A673 (cell line): ENCODE measurements at regions not wholly inside any gene's neighbourhood (a gene's known extent, or its start where the extent isn't known, plus 50 kb on each side); places are given as distances from the start of the nearest gene placed in this dataset.

ENCODE experiments used
- EZH2 ChIP-seq: fragments of 200-600 bp; sonication (generic); IDR thresholded peaks from 2 replicates; pipeline ENCODE4 v1.6.1; 2017; ENCODE audit warnings: borderline replicate concordance, low read depth, mild to moderate bottlenecking, mixed read lengths, antibody characterized with exemption, low read length; ENCODE audit not compliant: poor library complexity, severe bottlenecking
- TF ChIP-seq, protein P1 (sequence below): fragments of 300-800, 200-600 bp; sonication (generic); conservative IDR thresholded peaks from 2 replicates; pipeline ENCODE4 v1.5.1; 2017; ENCODE audit warnings: low read depth, mild to moderate bottlenecking, antibody characterized with exemption, low read length, moderate library complexity, mixed read lengths

GRCh38 chr9:135002802-135003201, 84.7 kb upstream of the OLFM1 start:
- TF ChIP-seq, protein P1, sequence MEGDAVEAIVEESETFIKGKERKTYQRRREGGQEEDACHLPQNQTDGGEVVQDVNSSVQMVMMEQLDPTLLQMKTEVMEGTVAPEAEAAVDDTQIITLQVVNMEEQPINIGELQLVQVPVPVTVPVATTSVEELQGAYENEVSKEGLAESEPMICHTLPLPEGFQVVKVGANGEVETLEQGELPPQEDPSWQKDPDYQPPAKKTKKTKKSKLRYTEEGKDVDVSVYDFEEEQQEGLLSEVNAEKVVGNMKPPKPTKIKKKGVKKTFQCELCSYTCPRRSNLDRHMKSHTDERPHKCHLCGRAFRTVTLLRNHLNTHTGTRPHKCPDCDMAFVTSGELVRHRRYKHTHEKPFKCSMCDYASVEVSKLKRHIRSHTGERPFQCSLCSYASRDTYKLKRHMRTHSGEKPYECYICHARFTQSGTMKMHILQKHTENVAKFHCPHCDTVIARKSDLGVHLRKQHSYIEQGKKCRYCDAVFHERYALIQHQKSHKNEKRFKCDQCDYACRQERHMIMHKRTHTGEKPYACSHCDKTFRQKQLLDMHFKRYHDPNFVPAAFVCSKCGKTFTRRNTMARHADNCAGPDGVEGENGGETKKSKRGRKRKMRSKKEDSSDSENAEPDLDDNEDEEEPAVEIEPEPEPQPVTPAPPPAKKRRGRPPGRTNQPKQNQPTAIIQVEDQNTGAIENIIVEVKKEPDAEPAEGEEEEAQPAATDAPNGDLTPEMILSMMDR = no peak
- TF ChIP-seq EZH2 = no peak
